Right lobe of liver (tissue), 6 donors: ENCODE measurements at regions not wholly inside any gene's neighbourhood (a gene's known extent, or its start where the extent isn't known, plus 50 kb on each side); places are given as distances from the start of the nearest gene placed in this dataset.

ENCODE experiments used
- ATAC-seq, 4 donors: fragments of 200-7000 bp; cut with Tn5 transposase; one replicate each; pipeline ENCODE4 v1.9.1; 2020; ENCODE audit warnings: mild to moderate bottlenecking in 4 of 4, moderate library complexity in 4 of 4
- DNase-seq, 3 donors: peaks; one replicate each; pipeline ENCODE4 v3.0.0-alpha.2; 2020
- H3K27ac ChIP-seq, 3 donors: fragments of 200-600 bp; one replicate each; pipeline ENCODE4 v1.8.0; 2022
- H3K27me3 ChIP-seq, 2 donors: fragments of 200-600 bp; one replicate each; pipeline ENCODE4 v1.8.0; 2022
- H3K36me3 ChIP-seq, 4 donors: fragments of 200-600 bp; sonication (generic) in 1 of 4; one replicate each; pipeline versions ENCODE4 v1.5.1 to v1.8.0; 2017 to 2022; ENCODE audit warnings: control low read depth in 1 of 4
- H3K4me1 ChIP-seq, 4 donors: fragments of 200-600 bp; sonication (generic) in 1 of 4; one replicate each; pipeline versions ENCODE4 v1.5.1 to v1.8.0; 2017 to 2022; ENCODE audit warnings: control low read depth in 1 of 4
- H3K4me3 ChIP-seq, 3 donors: fragments of 200-600 bp; one replicate each; pipeline ENCODE4 v1.8.0; 2022
- H3K9me3 ChIP-seq, 4 donors: fragments of 200-600 bp; sonication (generic) in 1 of 4; one replicate each; pipeline versions ENCODE4 v1.5.1 to v1.8.0; 2017 to 2022; ENCODE audit warnings: control low read depth in 1 of 4
- POLR2A ChIP-seq: fragments of 450-650 bp; IDR thresholded peaks from one replicate; pipeline ENCODE4 v1.6.1; 2017; ENCODE audit warnings: antibody characterized with exemption, mild to moderate bottlenecking
- WGBS: methylation state at CpG from one replicate; pipeline ENCODE4 v1.1.6; 2018; ENCODE audit warnings: low coverage, low lambda C conversion rate; ENCODE audit not compliant: insufficient coverage; ENCODE audit errors: missing lambda C conversion rate; 5-methylcytosine and 5-hydroxymethylcytosine counted together
- intact Hi-C, 2 donors: fragments of 100-400 bp; cut with DNase I; formaldehyde crosslinking; loops; one replicate each; pipeline versions ENCODE4 v1.11.2 to v1.14.1; 2022
- TF ChIP-seq, protein P1 (sequence below), 4 donors: fragments of 200-600 bp in 3 of 4; fragments of 450-650 bp in 1 of 4; IDR thresholded peaks; one replicate each; pipeline versions ENCODE4 v1.5.1 to v1.8.0; 2016 to 2022; ENCODE audit warnings: antibody characterized with exemption in 4 of 4, mild to moderate bottlenecking in 2 of 4
- donor health status: DM: no; HTN: yes; CAD: no.
- donor health status: DM: no; HTN: no; CAD: no.
- donor health status: DM: no; HTN: no; CAD: no.
- donor health status: DM: no; HTN: yes; CAD: no.
- donor health status: DM: no; HTN: yes; CAD: no.

GRCh38 chr7:101736084-101736483 lies 81.3 kb upstream of the CUX1 start:
- H3K27ac ChIP-seq = no peak overlapping the region
- WGBS = 82% methylated on average over 3 of the region's 3 CpGs
- no peak overlapping the region for H3K4me3 ChIP-seq
- H3K27me3 ChIP-seq = no peaks in the 10 kb centered on the region
- no peak for TF ChIP-seq POLR2A
- TF ChIP-seq, protein P1, sequence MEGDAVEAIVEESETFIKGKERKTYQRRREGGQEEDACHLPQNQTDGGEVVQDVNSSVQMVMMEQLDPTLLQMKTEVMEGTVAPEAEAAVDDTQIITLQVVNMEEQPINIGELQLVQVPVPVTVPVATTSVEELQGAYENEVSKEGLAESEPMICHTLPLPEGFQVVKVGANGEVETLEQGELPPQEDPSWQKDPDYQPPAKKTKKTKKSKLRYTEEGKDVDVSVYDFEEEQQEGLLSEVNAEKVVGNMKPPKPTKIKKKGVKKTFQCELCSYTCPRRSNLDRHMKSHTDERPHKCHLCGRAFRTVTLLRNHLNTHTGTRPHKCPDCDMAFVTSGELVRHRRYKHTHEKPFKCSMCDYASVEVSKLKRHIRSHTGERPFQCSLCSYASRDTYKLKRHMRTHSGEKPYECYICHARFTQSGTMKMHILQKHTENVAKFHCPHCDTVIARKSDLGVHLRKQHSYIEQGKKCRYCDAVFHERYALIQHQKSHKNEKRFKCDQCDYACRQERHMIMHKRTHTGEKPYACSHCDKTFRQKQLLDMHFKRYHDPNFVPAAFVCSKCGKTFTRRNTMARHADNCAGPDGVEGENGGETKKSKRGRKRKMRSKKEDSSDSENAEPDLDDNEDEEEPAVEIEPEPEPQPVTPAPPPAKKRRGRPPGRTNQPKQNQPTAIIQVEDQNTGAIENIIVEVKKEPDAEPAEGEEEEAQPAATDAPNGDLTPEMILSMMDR (IDR thresholded peaks at IDR 0.05) = no peak
- no peak for DNase-seq
- no peaks in the 10 kb centered on the region for H3K36me3 ChIP-seq
- intact Hi-C loops = no loop called here
- ATAC-seq = no peak
- no peaks in the 10 kb centered on the region for H3K9me3 ChIP-seq
- peaks cover 0 to 8% (median 2%) of the 10 kb centered on the region in 4 donors for H3K4me1 ChIP-seq

DNA sequence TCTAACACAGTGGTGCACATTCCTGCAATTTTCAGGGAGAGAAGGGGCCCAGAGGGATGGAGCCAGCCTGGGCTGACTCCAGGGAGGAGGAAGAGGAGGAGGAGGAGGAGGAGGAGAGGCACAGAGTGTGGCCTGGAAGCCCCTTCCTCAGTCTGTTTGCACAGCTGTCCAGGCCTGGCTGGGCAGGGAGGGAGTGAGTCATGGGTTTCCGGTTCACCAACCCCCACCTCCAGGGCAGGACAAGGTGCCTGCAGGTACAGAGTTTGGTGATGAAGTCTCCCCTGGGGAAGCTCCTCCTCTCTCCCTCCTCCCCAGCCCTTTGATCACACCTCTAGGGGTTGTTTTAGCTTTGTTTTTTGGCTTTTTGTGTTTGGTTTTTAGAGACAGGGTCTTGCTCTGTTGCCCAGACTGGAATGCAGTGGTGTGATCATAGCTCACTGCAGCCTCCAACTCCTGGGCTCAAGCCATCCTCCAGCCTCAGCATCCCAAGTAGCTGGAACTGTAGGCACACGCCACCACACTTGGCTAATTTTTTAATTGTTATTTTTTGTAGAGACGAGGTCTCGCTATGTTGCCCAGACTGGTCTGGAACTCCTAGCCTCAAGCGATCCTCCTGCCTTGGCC lies 77.5 kb upstream of the CUX1 start:
- no peak overlapping the region for H3K27ac ChIP-seq
- no peaks in the 10 kb centered on the region for H3K36me3 ChIP-seq
- H3K9me3 ChIP-seq = no peaks in the 10 kb centered on the region
- no peaks in the 10 kb centered on the region for H3K27me3 ChIP-seq
- intact Hi-C loops = loop anchor here in 1 of 2 donors (5.0 kb wide), 1 partner anchor 62 kb away; no protein-coding TSS in a partner anchor
- peaks cover 0 to 6% (median 0%) of the 10 kb centered on the region in 4 donors for H3K4me1 ChIP-seq
- DNase-seq (no peak), ATAC-seq (peak in 2 of 4 donors; percentile 13 to 24)
- 90% methylated on average over 4 of the region's 5 CpGs for WGBS
- TF ChIP-seq POLR2A = no peak
- TF ChIP-seq, protein P1 (IDR thresholded peaks at IDR 0.05) = no peak
- no peak overlapping the region for H3K4me3 ChIP-seq

DNA sequence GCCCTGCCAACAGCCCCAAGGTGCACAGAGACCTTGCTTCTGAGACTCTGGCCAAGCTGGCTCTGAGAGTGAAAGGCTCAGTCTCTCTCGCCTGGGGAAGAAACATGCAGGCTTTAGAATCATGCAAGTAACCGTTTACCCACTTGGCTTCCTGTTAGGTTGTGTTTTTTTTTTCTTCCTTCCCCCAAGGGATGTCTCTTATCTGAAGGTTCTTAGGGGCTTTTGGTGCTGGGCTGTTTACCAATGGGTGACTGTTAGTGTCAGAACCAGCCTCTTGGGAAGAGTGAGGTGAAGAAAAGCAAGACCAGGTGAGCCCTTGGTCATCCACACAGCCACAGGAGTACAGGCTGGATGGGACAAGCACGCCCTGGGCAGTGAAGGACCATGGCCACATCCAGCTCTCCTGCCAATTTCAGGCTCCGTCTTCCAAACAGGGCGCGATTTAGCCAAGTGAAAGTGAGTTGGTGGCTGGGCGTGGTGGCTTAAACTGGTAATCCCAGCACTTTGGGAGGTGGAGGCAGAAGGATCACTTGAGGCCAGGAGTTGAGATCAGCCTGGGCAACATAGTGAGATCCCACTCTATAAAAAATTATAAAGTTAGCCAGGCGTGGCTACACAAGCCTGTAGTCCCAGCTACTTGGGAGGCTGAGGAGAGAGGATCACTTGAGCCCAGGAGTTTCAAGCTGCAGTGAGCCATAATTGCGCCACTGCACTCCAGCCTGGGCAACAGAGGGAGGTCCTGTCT lies 76.3 kb upstream of the CUX1 start:
- Histone ChIP-seq H3K9me3 (no peaks in the 10 kb centered on the region), H3K36me3 (no peaks in the 10 kb centered on the region), H3K27me3 (no peaks in the 10 kb centered on the region), H3K4me1 (peaks cover 0 to 6% (median 0%) of the 10 kb centered on the region in 4 donors), H3K27ac (no peak overlapping the region), H3K4me3 (no peak overlapping the region)
- ATAC-seq (peak in 3 of 4 donors; percentile 14 to 30 (median 22)), DNase-seq (no peak)
- intact Hi-C loops = loop anchor here in 1 of 2 donors (5.0 kb wide), 1 partner anchor 61 kb away; no protein-coding TSS in a partner anchor
- TF ChIP-seq POLR2A = no peak
- TF ChIP-seq, protein P1 (IDR thresholded peaks at IDR 0.05) = no peak
- 70% methylated on average over 8 of the region's 9 CpGs for WGBS

DNA sequence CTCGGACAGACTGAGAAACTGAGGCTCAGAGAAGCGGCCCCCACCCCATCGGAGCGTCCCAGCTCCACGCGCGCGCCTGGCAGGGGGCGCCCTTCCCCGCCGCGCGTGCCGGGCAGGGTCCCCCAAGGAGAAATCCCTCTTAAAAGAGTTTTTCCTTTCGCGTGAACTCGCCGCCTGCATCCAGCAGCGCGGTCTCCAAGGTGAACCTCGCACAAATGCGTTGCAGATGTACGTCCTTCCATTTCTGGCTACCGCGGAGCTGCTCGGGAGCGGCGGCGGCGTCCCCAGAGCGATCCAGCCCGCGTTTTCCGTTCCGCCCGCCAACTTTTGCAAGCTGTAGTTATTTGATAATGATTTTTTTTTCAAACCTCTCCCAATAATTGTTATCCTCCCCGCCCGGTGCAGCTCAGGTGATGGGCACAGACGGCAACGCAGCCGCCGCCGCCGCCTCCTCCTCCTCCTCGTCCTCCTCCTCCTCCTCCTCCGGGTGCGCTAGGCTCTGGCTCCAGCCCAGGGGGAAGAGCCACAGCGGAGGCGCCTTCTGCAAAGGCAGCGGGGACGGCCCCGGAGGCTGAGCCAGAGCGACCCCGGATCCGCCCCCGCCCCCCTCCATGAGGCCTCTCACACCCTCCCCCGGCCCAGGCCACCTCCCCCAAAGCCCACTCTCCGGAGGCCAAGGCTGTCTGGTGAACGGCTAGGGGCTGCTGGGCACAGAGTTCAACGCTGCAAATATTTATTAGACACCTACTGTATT lies 74.0 kb upstream of the CUX1 start:
- no peaks in the 10 kb centered on the region for H3K27me3 ChIP-seq
- no peak overlapping the region for H3K27ac ChIP-seq
- peaks cover 0 to 6% (median 0%) of the 10 kb centered on the region in 4 donors for H3K4me1 ChIP-seq
- no peaks in the 10 kb centered on the region for H3K36me3 ChIP-seq
- intact Hi-C loops = loop anchor here in 1 of 2 donors (5.0 kb wide), 1 partner anchor 59 kb away; no protein-coding TSS in a partner anchor
- under 1% methylated on average over 51 of the region's 60 CpGs for WGBS
- peak in 2 of 3 donors; percentile 52 to 63 for DNase-seq
- peak overlapping the region; percentile 31 to 50 (median 37) for H3K4me3 ChIP-seq
- ATAC-seq = peak; percentile 51 to 78 (median 69)
- no peaks in the 10 kb centered on the region for H3K9me3 ChIP-seq
- TF ChIP-seq, protein P1 (IDR thresholded peaks at IDR 0.05) = peak; percentile 30 to 61 (median 54)
- no peak for TF ChIP-seq POLR2A
